GM12873 (cell line): ENCODE measurements at regions not wholly inside any gene's neighbourhood (a gene's known extent, or its start where the extent isn't known, plus 50 kb on each side); places are given as distances from the start of the nearest gene placed in this dataset.

Source experiments
- CTCF ChIP-seq: IDR thresholded peaks from 2 replicates; pipeline ENCODE4 v1.5.1; 2012; ENCODE audit warnings: low read depth, mild to moderate bottlenecking, moderate library complexity, low read length, control low read depth; ENCODE audit not compliant: insufficient read depth; ENCODE audit errors: missing control alignments

- TF ChIP-seq CTCF = no peak
Measured at GRCh38 chrX:146154191-146154590, 336.6 kb downstream of the SLITRK2 start.

GRCh38 chrX:146160443-146161203, 343.0 kb downstream of the SLITRK2 start:
- no peak for TF ChIP-seq CTCF

GRCh38 chrX:146173742-146174141, 356.1 kb downstream of the SLITRK2 start:
- TF ChIP-seq CTCF = no peak

- no peak for TF ChIP-seq CTCF
Measured at GRCh38 chrX:146181858-146182257, 364.2 kb downstream of the SLITRK2 start.

GRCh38 chrX:146186540-146186939, 368.9 kb downstream of the SLITRK2 start:
- TF ChIP-seq CTCF = no peak

- no peak for TF ChIP-seq CTCF
Measured at GRCh38 chrX:146189371-146189770, 371.7 kb downstream of the SLITRK2 start.

- TF ChIP-seq CTCF = no peak
Measured at GRCh38 chrX:146208821-146209220, 391.2 kb downstream of the SLITRK2 start.
